NCI-H2081 treated with DMSO at 0.1 percent for 48 hours (cell line): ENCODE measurements at regions not wholly inside any gene's neighbourhood (a gene's known extent, or its start where the extent isn't known, plus 50 kb on each side); places are given as distances from the start of the nearest gene placed in this dataset.
"Not testable (repeated sequence)": the region's sequence is repeated elsewhere in the genome, so short reads cannot be mapped to it uniquely, and the experiment has no call there.

Experiments used
- DNase-seq: peaks from one replicate; lab custom pipeline; 2025; lab: John Stamatoyannopoulos, UW

DNA sequence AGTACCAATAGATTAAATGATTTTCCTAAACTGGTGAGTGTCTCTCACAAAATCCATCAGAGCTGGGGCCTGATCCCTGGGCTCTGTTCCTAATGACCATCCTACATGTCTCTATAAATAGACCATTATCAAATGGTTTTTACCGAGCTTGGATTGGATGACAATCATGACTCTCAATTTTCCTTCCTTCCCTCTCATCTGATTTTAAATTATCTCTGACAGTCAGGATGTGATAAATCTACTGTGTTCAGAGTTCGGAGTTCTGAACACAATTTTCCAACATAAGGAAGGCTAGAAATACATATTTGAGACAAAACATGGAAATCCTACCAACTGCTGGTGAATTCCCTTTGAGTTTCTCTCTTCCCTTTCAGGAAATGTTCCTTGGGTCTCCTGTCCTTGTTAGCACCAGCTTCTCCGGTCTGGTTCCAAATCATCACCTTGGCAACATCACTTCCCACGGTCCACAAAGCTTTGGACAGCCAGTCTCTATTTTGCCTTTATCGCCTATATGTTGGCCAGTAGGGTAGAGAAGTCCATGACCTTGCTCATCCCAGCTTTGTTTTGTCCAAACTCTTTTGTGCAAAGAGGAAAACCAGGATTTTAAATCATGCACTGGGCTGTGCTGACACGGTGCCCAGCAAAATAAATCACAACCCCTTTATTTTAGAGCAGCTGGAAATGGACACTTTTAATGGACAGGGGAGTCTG lies 139.6 kb upstream of the ITGA6 start:
- DNase-seq = no peak

DNA sequence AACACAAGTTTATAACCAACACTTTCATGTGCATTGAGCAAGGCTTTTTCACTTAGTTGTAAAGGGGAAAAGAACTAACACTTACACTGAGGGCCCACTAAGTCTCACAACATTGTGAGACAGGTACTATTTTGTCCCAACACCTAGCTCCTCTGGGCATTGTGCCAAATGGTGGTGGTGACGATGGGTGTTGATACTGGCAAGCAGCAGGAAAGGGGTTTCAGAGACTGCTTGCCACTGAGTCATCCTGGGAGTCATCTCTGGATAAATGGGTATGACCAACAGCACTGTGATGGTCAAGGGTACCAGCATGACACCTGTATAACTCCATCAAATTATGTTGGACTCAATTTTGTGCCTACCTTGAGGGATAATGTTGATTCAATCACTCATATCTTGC lies 138.8 kb upstream of the ITGA6 start:
- DNase-seq = no peak

DNA sequence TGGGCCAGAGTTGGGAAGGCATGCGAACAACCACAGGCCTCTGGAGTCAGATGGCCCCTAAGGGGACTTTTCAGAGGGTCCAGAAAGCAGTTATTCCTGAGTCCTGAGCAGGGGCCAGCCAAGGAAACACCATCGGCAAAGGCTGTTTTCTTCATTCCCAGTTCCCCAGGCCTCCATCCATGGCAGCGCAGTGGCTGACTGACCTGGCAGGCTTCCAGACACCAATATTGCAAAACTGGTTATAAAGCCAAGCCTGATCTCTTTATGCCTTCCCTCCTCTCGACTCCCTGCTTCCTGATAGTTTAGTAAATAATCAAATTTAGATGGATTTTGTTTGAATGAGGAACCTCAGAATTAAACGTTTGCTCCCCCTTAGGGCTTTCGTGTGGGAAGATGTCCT lies 133.4 kb upstream of the ITGA6 start:
- DNase-seq = no peak

DNA sequence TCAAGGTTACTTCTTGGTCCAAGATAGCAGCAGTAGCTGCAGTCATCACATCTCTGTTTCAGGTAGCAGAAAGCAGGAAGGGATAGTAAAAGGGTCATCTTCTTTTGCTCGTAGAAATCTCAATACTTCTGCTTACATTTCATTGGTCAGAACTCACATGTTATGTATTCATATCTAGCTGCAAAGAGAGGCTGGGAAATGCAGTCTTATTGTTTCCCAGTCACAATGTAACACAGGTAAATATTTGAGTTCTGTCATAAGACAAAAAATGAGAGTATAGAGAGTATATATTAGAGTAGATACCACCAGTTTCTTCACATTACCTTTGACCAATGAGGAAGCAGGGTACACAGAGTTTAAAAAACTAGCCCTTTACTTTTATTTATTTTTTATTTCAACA lies 132.4 kb upstream of the ITGA6 start:
- no peak for DNase-seq

DNA sequence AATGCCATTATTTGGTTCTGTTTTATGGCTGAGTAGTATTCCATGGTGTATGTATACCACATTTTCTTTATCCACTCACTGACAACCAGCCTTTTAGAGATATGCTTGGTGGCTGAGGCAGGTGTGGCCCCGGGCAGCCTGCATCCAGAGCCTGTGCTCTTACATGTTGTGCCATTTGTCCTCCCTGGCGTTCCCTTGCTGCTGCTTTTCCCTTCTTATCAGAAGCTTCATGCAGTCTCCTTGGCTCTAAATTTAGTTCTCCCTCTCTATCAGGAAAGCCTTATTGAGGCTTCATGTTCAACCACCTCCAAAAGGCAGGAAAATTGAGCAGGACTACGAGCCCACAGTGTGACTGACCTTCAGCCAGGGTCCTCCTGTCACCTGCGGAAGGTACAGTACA lies 131.7 kb upstream of the ITGA6 start:
- DNase-seq = no peak

DNA sequence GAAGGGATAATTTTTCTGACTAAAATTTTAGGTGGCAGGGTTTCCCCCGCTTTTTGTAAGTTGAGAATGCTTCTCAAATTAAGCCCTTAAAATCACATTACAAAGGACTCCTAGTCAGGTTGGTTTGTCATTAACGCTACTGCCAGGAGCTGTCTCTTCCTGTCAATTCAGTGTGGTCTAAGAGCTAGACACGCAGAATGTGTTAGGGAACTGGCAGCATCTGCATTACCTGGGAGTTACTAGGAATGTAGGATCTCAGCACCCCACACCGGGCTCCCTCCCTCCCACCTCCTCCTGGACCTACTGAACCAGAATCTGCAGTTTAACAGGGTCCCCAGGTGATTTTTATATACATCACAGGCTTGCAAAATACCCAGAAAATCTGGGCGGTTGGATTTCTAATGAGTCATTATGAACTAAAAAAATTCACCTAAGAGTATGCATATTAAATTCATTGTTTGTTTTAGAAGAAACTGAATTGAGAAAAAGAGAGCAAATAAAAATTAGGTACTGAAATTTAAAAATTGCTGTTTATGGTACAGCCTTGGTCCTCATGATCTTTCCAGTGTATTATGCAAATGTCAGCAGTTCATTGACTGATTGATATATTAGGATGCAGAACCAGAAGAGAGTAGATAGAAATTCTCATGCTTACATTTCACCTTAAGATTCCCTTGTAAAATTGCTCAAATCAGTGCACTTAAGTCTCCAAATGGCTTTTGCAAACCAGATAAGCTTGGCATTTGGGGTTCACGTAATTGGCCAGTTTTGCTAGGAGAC lies 130.9 kb upstream of the ITGA6 start:
- DNase-seq = no peak

DNA sequence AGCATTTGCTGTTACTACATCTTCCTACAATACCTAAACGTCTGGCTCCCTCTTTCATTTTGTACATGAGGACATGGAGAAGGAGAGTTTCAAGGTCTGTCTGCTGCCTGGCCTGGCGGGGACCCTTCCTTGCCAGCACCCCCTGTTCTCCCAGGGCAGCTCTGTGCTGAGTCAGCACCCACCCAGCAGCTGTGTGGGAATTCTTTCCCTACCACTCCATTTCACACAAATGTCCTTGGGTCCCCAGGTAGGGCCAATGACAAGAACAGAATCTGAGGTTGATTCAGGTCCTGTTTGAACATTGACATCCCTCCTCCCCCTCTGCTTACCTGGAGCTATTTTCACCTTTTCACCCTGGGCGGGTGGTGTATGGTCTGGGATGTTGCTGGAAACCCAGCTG lies 129.9 kb upstream of the ITGA6 start:
- DNase-seq = no peak

DNA sequence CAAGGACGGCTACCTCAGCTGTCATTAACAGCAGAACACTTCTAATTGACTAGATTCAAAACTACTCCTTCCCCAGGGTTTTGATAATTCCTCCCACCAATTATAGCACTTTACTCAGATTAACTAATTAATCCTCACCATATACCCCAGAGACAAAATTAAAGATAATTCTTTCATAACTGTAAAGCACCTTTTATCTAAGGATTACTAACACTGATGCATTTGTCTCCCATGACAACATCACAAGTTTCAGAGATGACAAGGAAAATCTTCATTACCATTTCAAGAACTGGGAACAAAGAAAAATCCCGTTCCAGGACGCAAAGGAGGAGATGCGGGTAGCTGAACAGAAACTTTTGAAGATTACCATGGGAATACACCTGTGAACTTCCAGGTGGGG lies 129.4 kb upstream of the ITGA6 start:
- DNase-seq = no peak

DNA sequence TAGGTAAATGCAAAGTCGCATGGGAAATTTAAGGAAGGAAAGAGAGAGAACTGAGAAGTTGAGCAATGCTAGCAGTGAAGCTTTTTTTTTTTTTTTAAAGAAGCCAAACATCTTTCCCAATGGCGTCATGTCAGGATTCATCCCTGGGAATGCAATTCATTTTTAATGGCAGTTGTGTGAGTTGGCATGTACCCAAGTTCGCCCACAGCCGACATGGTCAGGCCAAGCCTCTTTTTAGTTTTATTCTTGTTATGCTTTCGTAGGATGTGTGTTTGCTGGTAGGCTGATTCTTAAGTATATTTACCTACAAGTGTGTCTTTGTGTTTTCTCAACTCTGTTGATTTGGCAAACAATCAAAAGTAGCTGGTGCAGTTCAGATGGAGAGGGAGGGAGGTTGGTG lies 127.6 kb upstream of the ITGA6 start:
- DNase-seq = no peak

DNA sequence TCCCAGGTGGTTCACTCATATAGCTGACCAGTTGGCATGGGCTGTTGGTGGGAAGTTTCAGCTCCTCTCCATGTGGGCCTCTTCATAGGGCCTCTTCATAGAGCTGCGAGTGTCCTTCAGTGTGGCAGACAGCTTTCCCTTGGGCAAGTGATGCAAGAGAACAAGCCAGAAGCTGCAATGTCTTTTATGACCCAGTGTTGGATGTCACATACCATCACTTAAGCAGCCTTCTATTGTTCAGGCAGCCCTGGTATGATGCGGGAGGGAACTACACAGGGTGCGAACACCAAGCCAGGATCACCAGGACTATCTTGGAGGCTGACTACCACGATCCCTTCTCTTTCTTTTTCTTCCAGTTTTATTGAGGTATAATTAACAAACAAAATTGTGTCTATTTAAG lies 126.5 kb upstream of the ITGA6 start:
- no peak for DNase-seq

DNA sequence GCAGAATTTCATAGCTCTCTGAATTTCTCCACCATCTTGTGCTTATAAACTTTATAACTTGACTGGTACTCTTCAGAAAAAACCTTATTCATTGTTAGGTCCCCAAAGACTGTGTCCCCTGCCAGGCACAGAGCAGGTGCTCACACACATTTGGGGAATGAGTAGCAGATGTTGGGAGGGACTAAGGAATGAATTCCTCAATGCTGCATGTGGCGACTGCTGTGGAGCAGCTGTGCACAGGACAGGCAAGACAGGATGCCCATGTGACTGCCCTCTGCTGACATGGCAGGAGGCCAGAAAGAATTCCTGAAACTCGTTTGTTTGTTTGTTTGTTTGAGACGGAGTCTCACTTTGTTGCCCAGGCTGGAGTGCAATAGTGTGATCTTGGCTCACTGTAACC lies 122.3 kb upstream of the ITGA6 start:
- no peak for DNase-seq

DNA sequence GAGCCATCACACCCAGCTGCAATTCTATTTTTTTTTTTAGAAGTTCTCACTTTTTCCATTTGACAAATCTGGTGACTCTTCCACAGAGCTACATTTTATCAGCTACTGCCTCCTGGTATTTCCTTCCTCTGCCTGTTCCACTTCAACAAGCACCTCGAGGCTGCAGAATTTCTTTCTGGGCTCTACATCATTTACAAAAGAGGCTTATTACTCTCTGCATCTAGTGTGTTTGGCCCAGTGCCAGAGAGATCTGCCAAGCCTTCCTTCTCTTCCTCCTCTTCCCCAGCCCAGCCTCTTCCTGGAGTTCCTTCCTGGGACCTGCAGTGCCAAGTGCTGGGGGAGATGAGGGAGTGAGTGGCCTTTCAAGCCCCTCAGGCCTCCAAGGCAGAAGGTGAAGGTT lies 119.6 kb upstream of the ITGA6 start:
- no peak for DNase-seq

DNA sequence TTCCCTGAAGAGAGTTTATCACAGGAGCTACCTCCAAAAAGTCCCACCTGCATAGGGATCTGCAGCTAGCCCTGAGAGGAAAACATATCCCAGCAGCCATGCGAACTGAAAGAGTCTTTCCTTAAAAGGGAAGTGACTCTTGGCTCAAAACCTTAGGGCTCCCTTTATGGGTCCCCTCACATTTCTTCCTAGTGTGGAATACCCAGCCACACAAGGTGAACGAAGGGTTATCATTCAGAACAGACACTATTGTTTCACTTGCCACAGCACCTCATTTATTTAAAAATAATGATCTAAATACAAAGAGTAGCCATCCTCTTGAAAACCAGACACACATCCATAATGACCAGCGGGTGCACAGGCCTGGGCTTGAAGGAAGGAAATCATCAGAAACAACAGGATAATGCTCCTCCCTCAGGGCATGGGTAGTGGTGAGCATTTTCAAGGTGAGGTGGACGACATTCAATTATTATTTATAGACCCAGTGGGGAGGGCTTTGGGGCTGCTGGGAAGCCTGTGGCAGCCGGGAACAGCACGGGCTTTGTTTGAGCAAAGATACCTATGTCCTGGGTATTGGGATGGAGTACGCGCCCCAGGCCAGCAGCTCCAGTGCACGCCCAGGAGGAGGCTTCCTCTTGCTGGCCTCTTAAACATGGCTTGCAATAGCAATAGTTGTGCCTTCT lies 119.0 kb upstream of the ITGA6 start:
- no peak for DNase-seq

DNA sequence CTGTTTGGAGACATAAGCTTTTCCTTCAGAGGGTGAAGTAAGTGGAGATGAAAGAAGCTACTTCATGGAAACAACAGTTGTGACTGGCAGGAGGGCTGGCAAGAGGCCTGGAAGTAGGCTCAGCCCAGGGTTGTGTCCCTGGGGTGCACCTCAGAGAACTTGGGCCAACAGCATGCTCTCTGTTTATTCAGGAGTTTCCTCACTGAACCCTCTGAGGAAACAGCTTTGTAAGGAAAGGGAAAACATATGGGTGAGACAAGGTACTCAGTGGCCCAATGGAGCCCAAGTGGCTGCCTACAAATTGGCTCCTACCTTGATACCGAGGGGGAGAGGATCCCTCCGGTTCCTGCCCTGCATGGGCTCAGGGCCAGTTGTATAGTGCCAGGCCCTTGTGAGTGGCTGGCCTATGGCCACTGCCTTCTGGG lies 115.5 kb upstream of the ITGA6 start:
- DNase-seq = no peak

DNA sequence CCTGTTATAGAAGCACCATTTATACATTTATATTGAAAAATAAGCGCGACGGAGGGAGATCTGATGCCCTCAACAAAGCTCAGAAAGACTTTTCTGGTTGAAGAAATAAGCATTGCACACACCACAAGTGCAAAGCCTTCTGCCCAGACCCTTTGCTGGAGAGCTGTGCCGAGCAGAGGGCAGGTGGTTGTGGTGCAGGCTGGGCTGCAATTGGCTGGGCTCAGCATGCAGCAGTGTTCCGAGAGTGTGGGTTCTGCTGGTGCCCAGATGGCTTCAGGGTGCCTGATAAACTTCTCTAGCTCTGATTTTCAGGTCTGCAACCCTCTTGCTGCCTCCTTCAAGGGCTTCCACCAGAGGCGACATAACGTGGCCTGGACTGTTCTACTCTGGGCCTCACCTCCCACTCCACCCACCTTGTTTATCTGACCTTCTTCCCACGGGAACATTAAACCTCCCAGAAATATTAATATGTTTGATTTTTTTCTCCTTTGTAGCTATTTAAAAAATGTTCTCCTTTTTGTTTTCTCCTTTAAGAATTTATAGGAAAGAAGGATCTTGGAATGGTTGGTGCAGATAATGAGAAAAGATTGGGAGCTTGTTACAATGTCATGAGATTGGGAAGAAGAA lies 113.6 kb upstream of the ITGA6 start:
- no peak for DNase-seq

DNA sequence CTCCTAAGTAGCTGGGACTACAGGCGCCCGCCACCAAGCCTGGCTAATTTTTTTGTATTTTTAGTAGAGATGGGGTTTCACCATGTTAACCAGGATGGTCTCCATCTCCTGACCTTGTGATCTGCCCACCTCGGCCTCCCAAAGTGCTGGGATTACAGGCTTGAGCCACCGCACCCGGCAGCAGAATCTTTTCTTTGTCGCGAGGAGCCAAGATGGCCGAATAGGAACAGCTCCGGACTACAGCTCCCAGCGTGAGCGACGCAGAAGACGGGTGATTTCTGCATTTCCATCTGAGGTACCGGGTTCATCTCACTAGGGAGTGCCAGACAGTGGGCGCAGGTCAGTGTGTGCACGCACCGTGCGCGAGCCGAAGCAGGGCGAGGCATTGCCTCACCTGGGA lies 112.3 kb upstream of the ITGA6 start:
- not testable (repeated sequence) for DNase-seq

DNA sequence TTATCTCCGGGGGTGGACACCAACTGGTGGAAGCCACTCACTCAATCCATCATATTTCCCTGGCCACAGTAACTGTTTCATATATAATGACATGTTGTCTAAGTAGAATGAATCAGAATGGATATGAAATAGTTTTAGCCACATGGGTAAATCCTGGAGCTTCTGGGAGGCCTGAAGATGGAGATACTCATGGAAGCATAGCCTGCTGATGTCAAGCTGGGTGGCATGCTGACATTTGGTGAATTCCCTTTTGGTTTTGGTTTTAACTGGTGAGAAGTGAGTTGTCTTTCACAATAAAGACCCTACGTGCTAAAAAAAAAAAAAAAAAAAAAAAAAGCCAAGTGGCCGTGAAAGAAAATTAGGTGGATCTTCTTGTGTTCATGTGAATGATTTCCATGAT lies 105.3 kb upstream of the ITGA6 start:
- no peak for DNase-seq

DNA sequence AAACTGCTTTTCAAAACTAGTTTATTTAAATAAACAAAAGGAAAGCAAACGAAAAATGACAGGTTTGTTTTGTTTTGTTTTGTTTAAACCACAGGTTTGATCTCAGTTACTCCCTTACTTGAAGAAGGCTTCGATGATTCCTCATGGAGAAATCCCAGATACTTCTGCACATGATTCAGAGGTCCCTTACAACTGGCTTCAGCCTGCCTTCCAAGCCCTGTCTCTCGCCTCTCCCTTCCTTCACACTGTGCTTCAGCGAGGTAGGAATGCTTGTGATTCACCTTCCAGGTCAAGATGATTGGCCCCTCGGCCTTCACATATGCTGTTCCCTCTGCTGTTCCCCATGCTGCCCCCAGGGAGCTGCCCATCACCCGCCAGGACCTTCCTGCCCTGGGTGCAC lies 104.1 kb upstream of the ITGA6 start:
- DNase-seq = no peak

DNA sequence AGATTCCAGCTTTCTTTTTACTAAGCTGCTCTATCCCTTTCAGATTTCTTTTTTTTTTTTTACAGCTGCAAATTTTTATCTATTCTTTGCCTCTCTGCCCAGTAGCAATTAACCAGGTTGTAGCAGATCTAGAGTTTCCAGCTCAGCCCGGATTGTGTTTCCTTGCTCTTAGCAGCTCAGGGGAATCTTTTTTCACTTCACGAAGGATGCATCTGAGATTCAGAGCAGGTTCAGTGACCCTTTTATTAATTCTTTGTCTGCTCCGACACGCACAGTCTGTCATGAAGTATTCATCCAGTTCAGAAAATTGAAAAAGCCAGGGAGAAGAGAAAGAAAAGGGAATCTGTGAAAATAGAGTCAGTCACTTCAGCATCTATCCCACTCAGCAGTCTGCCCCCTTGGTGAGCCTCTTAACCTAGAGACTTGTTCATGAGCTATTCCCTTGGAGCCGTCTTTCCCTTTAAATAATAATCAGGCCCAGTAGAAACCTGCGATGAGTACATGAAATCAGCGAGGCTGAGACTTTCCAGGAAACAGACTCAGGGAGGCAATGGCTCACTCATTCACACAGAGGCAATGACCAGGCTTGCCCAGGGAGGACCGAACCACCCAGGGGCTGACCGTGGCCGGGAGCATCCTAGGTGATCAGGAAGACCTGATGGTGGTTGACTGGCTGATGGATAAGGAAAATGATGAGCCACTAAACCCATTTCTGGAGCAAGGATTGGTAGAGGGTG lies 103.4 kb upstream of the ITGA6 start:
- no peak for DNase-seq

DNA sequence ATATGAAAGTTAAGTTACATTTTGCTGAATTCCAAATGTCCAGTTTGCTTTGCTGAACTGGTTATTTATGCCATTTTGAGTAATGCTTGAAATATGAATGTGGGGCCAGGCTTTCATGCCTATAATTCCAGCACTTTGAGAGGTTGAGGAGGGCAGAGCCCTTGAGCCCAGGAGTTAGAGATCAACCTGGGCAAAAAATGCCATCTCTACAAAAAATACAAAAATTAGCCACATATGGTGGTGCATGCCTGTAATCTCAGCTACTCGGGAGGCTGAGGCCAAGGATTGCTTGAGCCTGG lies 101.2 kb upstream of the ITGA6 start:
- no peak for DNase-seq

DNA sequence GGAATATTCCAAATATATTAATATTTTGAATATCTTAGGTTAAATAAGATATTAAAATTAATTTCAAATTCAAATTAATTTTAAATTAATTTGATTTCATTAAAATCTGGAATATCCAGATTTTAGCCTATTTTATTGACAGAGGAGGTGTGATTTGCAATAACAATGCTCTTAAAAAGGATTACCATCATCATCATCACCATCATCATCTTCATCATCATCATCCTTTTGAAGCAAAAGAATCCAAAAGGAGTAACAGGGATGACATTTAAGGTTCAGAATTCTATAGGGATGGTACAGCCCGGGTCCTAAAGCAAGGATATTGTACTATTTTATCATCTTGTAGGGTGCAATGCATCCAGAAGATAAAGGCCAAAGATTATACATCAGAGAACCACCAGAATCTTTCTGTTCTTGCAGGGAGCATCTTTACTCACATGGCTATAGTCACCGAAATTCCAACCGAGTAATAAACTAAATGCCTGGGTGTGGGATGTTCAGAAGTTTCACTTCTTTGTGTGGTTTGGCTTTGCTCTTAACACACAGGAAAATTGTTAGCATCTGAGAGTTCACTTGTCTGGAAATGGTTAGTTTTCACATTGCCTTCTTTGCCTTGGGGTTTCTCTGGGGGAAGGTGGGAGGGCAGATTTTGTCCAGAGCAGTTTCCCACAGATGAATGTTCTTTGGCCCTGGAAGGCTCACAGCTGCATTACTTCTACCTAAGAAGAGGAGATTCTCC lies 99.1 kb upstream of the ITGA6 start:
- no peak for DNase-seq

DNA sequence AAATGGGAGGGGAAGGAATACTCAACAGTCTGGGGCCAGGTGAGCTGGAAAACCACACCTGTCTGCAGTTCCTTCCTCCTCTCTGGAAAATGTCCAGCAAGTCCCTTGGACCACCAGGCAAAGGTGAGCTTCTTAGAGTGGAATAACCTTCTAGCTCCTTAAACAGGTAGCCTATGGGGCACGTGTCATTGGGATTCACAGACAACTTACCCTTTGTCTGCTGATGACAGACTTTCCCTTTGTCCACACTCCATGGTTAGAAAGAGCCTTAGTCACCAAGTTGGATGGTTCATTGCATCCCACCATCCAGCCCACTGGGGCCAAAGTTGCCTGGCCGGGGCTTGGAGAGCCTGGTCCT lies 98.0 kb upstream of the ITGA6 start:
- no peak for DNase-seq
